Colonic mucosa (tissue), 4 donors: ENCODE measurements at regions not wholly inside any gene's neighbourhood (a gene's known extent, or its start where the extent isn't known, plus 50 kb on each side); places are given as distances from the start of the nearest gene placed in this dataset.

Experiments
- DNase-seq: peaks from one replicate; pipeline ENCODE4 v3.0.0-alpha.2; 2020
- H3K27ac ChIP-seq: fragments of 200-600 bp; one replicate; pipeline ENCODE4 v1.8.0; 2021
- H3K27me3 ChIP-seq: fragments of 200-600 bp; one replicate; pipeline ENCODE4 v1.8.0; 2021
- H3K36me3 ChIP-seq: fragments of 200-600 bp; one replicate; pipeline ENCODE4 v1.8.0; 2021
- H3K4me1 ChIP-seq: fragments of 200-600 bp; one replicate; pipeline ENCODE4 v1.8.0; 2021; ENCODE audit warnings: mild to moderate bottlenecking
- H3K4me3 ChIP-seq: fragments of 200-600 bp; one replicate; pipeline ENCODE4 v1.8.0; 2021
- H3K9ac ChIP-seq, 2 donors: one replicate each; pipeline ENCODE4 v1.7.0; 2013; ENCODE audit warnings: control low read depth in 2 of 2, low read depth in 2 of 2, low read length in 2 of 2
- H3K9me3 ChIP-seq: fragments of 200-600 bp; one replicate; pipeline ENCODE4 v1.8.0; 2021
- CTCF ChIP-seq: fragments of 200-600 bp; IDR thresholded peaks from one replicate; pipeline ENCODE4 v1.8.0; 2022; ENCODE audit warnings: antibody characterized with exemption, mild to moderate bottlenecking
- intact Hi-C: fragments of 100-400 bp; cut with DNase I; formaldehyde crosslinking; loops from one replicate; pipeline ENCODE4 v1.14.1; 2022
- donor health status: healthy.
- donor health status: DM: no; HTN: no; CAD: no.
- donor health status: DM: no; HTN: no; CAD: no.

- intact Hi-C loops = no loop called here
- H3K9me3 ChIP-seq = no peaks in the 10 kb centered on the region
- no peak overlapping the region for H3K27ac ChIP-seq
- no peaks in the 10 kb centered on the region for H3K27me3 ChIP-seq
- DNase-seq = no peak
- TF ChIP-seq CTCF = no peak
- H3K4me3 ChIP-seq = no peak overlapping the region
- no peaks in the 10 kb centered on the region for H3K4me1 ChIP-seq
- no peaks in the 10 kb centered on the region for H3K36me3 ChIP-seq
- no peak overlapping the region for H3K9ac ChIP-seq
Observed at GRCh38 chr6:104648347-104648746, 211.4 kb downstream of the HACE1 start.

- Histone ChIP-seq H3K4me3 (no peak overlapping the region), H3K4me1 (no peaks in the 10 kb centered on the region), H3K27me3 (no peaks in the 10 kb centered on the region), H3K9ac (no peak overlapping the region), H3K9me3 (no peaks in the 10 kb centered on the region), H3K27ac (no peak overlapping the region), H3K36me3 (no peaks in the 10 kb centered on the region)
- DNase-seq = no peak
- intact Hi-C loops = no loop called here
- TF ChIP-seq CTCF = no peak
Observed at GRCh38 chr6:104644848-104645247, 214.9 kb downstream of the HACE1 start.

GRCh38 chr6:104642871-104643270 lies 216.8 kb downstream of the HACE1 start:
- Histone ChIP-seq H3K36me3 (no peaks in the 10 kb centered on the region), H3K27me3 (no peaks in the 10 kb centered on the region), H3K9me3 (no peaks in the 10 kb centered on the region), H3K4me1 (no peaks in the 10 kb centered on the region), H3K4me3 (no peak overlapping the region), H3K9ac (no peak overlapping the region), H3K27ac (no peak overlapping the region)
- no peak for TF ChIP-seq CTCF
- intact Hi-C loops = no loop called here
- no peak for DNase-seq

- Histone ChIP-seq H3K4me3 (no peak overlapping the region), H3K9ac (no peak overlapping the region), H3K27me3 (no peaks in the 10 kb centered on the region), H3K36me3 (no peaks in the 10 kb centered on the region), H3K4me1 (no peaks in the 10 kb centered on the region), H3K9me3 (no peaks in the 10 kb centered on the region), H3K27ac (no peak overlapping the region)
- TF ChIP-seq CTCF = no peak
- intact Hi-C loops = no loop called here
- no peak for DNase-seq
Observed at GRCh38 chr6:104640761-104641160, 219.0 kb downstream of the HACE1 start.

GRCh38 chr6:104640150-104640700 lies 219.5 kb downstream of the HACE1 start:
- intact Hi-C loops = no loop called here
- no peak overlapping the region for H3K9ac ChIP-seq
- no peak for TF ChIP-seq CTCF
- no peaks in the 10 kb centered on the region for H3K4me1 ChIP-seq
- H3K27me3 ChIP-seq = no peaks in the 10 kb centered on the region
- no peaks in the 10 kb centered on the region for H3K36me3 ChIP-seq
- no peaks in the 10 kb centered on the region for H3K9me3 ChIP-seq
- DNase-seq = no peak
- H3K4me3 ChIP-seq = no peak overlapping the region
- H3K27ac ChIP-seq = no peak overlapping the region
